GM12872 (cell line): ENCODE measurements at regions not wholly inside any gene's neighbourhood (a gene's known extent, or its start where the extent isn't known, plus 50 kb on each side); places are given as distances from the start of the nearest gene placed in this dataset.

Source experiments
- CTCF ChIP-seq: IDR thresholded peaks from 3 replicates; pipeline ENCODE4 v1.5.1; 2011; ENCODE audit warnings: low read depth, mild to moderate bottlenecking, low read length, moderate library complexity; ENCODE audit not compliant: insufficient read depth

- TF ChIP-seq CTCF = no peak
Measured at GRCh38 chr13:112248406-112248760, 127.8 kb upstream of the SPACA7 start.

GRCh38 chr13:112248862-112249592, 127.1 kb upstream of the SPACA7 start:
- no peak for TF ChIP-seq CTCF

- no peak for TF ChIP-seq CTCF
Measured at GRCh38 chr13:112249644-112250610, 126.2 kb upstream of the SPACA7 start.

DNA sequence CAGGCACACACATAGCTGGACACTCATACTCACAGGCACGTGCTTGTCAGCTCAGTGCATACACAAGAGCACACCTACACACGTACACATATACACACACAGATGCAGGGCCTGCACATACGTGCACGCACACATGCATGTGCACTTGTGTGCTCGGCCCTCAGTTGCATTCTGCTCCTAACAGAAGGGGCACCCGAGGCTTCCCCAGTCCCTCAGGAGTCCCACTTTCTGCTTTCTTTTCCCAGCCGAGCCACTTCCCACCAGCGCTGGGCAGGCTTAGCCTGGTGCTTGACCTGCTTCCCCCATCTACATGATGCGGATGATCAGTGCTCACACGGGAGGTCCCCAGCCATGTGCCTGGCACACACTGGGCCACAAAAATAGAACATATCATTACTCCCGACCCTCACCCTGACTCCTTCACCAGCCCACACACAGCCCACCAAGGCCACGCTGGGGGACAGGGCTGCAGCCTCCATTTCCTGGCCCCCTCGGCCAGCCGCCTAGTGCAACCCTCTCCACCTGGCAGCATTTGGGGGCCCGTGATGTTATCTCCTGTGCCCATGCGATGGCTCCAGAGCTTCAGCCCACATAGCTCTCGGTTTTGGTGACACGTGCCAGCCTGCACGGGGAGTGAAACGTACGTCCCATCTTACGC, 125.2 kb upstream of the SPACA7 start:
- TF ChIP-seq CTCF = no peak

GRCh38 chr13:112251930-112252585, 124.1 kb upstream of the SPACA7 start:
- TF ChIP-seq CTCF = no peak

GRCh38 chr13:112252804-112253590, 123.2 kb upstream of the SPACA7 start:
- no peak for TF ChIP-seq CTCF
